ENCODE measurements at regions not wholly inside any gene's neighbourhood (a gene's known extent, or its start where the extent isn't known, plus 50 kb on each side); places are given as distances from the start of the nearest gene placed in this dataset.

DNA sequence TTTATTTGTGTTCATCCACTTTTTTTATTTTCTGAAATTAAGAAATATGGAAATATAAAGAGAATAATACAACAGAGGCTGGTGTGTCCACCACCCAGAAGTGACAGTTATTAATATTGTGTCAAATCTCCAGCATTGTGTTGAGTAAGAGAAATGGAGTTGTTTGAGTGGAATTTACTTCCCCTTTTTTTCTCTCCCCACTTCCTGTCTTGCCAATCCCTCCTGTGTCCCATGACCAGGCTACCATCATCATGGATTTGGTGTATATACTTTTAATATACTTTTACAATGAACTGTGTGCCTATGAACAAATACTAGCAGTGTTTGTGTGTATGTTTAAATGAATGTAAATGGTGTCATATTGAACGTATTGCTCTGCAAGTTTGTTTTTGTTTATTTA, 276.9 kb upstream of the SKOR2 start:
- TF ChIP-seq, protein P1, sequence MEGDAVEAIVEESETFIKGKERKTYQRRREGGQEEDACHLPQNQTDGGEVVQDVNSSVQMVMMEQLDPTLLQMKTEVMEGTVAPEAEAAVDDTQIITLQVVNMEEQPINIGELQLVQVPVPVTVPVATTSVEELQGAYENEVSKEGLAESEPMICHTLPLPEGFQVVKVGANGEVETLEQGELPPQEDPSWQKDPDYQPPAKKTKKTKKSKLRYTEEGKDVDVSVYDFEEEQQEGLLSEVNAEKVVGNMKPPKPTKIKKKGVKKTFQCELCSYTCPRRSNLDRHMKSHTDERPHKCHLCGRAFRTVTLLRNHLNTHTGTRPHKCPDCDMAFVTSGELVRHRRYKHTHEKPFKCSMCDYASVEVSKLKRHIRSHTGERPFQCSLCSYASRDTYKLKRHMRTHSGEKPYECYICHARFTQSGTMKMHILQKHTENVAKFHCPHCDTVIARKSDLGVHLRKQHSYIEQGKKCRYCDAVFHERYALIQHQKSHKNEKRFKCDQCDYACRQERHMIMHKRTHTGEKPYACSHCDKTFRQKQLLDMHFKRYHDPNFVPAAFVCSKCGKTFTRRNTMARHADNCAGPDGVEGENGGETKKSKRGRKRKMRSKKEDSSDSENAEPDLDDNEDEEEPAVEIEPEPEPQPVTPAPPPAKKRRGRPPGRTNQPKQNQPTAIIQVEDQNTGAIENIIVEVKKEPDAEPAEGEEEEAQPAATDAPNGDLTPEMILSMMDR (conservative IDR thresholded peaks at IDR 0.05): no peak
- TF ChIP-seq ZFX (IDR thresholded peaks at IDR 0.05): no peak
